Right ventricle myocardium superior (tissue), 1 donor: ENCODE measurements at regions not wholly inside any gene's neighbourhood (a gene's known extent, or its start where the extent isn't known, plus 50 kb on each side); places are given as distances from the start of the nearest gene placed in this dataset.

ENCODE experiments used
- ATAC-seq: fragments of 200-7000 bp; cut with Tn5 transposase; one replicate; pipeline ENCODE4 v1.9.1; 2020; ENCODE audit warnings: mild to moderate bottlenecking; ENCODE audit not compliant: poor library complexity
- DNase-seq: peaks from one replicate; pipeline ENCODE4 v3.0.0-alpha.2; 2020
- intact Hi-C: fragments of 100-400 bp; cut with DNase I; formaldehyde crosslinking; loops from one replicate; pipeline ENCODE4 v1.11.2; 2022
- donor health status: DM: no; HTN: yes; CAD: no; lungs with severe emphysema.

DNA sequence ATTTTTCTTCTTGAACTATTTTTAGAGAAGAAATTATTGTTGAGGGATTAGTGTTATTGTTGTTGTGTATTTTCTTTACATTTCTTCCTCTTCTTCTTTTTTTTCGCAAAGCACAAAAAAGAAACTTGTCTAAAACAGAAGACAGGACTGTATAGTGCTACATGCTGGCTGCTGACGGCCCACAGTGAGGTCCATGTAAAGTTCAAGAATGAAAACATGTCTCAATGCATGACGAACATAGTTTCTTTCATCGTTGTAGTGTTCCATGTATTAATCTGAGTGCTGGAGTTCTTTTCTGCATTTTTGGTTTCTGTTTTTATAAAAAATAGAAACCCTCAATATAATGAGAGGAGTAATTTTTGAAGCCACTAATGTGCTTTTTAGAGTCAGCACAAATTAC is 462.9 kb upstream of the MARCKS start:
- ATAC-seq = no peak
- DNase-seq = no peak
- intact Hi-C loops = no loop called here

DNA sequence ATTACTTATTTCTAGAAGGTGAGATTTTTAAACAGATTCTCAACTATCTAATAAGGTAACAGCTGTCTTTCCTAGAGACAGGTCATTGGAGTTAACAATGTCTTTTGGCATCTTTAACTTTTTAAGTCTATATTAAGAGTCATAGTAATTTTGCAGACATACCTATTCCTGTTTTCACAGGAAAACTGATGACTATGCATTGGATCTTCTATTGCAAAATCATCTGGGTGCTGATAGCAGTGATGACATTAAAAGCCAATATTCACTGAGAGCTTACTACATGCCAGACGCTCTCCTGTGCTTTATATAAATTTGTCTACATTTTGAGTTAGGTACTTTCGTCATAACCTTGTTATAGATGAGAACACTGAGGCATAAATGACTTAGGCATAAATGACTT is 462.4 kb upstream of the MARCKS start:
- intact Hi-C loops = no loop called here

DNA sequence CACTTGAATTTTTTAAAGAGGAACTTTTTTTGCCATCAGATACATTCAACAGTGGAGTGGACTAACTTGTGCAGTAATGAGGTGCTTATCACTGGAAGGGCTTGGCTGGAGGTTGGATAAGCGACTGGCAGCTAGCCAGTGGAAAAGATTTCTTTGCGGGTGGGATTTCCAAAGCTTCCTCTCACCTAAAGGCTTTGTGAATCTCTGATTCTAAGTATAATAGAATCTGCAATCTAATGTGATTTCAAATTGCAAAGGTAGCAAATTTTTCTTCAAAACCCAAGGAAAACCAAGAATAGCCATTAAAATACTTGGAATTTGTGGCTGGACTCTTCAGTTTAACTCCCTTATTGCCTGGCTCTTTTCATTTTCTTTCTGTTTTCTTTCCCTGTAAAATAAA is 460.4 kb upstream of the MARCKS start:
- intact Hi-C loops = no loop called here
- ATAC-seq = no peak
- no peak for DNase-seq

More for the DNA sequence above, 462.4 kb upstream of the MARCKS start:
- ATAC-seq = no peak
- no peak for DNase-seq

DNA sequence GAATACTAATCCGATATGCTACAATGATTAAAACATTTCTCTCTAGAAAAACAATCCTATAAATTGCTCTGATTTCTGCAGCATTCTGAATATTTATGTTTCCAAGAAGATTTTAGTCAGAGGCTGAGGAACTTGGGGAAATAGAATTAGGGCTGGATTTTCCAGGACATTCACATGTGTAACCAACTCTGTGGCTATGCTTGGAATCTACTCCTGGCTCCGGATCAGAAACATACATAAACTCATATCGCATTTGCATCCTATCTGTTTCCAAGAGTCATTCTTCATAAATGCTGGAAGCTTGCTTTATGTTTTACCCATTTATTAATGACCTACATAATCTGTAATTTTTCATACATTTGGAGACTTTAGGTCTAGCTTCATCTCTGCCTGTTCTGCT is 459.9 kb upstream of the MARCKS start:
- intact Hi-C loops = no loop called here
- DNase-seq (no peak), ATAC-seq (no peak)

DNA sequence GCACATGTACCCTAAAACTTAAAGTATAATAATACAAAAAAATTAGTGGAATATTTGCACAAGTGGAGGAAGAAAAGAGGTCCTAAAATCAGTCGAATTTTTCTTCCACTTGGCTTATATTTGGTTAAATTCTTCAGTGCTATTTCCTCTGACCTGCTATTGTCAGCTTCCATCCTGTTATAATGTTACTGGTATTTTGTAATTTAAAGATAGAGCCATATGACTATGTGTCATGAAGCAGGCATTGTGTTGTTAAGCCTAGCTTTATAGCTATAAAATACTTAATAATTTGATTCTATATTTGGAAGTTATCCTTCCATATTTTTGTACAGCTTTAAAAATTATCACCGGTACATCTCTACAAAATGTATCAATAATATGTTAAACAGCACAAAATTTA is 455.9 kb upstream of the MARCKS start:
- DNase-seq (no peak), ATAC-seq (no peak)
- intact Hi-C loops = no loop called here

DNA sequence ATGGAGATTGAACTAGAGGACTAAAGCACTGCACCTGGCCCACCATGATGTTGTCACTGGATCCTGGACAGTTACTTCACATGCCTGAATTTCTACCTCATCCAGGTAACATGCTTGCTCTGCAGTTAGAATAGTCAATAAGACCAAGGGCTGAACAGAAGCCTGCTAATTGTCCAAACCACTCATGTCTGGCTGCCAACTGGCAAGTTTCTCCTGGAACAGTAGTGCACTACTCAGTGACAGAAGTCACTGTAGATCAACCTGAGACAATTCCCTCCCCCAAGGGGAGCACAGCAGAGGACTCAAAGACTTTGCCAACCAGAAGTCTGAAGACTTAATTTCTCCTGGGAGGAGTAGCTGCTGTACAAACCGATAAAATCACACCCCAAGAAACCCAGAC is 454.6 kb upstream of the MARCKS start:
- ATAC-seq (peak; percentile 73), DNase-seq (peak; percentile 31)
- intact Hi-C loops = no loop called here

DNA sequence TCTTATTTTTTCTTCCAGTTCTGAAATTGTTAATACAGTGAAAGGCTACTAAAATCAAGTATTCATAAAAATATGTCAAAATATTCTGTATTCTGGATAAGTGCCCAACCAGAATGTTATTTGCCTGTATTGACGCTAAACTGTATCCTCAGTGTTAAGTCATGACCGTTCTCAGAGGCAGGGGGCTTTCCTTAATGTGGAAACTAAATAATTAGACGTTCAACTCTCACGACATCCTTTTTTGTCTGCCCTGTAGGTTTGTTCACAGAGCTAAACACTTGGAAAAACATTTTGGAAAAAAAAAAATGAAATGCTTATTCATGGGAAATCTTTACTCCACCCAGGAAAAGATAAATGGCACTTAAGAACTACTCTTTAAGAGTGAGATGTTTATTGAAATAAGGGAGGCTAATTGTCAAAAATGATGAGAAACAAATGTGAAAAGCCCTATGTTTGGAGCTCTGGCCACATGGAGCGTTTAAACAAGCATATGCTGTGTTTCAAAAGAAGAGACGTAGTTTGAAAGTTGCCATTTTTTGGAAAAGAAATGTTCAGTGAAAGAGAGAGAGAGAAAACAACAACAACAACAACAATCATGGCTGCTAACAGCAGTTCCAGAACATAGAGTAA is 453.1 kb upstream of the MARCKS start:
- DNase-seq (no peak), ATAC-seq (no peak)
- intact Hi-C loops = no loop called here

DNA sequence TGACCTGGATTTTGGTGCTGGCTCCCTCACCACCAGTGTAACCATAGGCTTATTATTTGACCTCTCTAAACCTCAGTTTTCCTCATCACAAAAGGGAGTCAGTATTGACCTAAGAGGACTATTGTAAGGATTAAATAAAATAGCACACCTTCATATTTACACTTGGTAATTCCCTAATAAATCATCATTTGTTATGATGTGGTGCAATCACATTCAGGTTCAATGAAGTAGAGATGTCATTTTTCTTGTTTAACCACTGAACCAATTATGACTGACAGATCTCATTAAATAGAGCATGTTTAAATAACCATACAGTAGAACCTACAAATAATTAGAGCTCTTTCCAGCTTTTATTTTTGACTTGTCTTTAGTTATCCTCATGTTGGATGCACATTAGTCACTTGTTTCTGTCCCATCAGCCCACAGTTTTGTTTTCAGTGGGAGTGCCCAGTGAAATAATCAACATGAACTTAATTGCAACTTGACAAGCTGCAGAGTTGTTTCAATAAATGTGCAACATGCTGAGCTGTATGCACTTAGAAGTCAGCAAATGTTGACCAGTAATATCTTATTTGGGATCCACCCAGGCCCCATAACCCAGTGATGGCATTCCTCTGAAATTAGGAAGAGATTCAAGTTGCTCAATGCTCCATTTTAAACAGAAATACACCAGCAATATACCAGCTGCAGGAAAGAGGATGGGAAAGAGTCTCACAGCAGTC is 451.7 kb upstream of the MARCKS start:
- ATAC-seq = no peak

DNA sequence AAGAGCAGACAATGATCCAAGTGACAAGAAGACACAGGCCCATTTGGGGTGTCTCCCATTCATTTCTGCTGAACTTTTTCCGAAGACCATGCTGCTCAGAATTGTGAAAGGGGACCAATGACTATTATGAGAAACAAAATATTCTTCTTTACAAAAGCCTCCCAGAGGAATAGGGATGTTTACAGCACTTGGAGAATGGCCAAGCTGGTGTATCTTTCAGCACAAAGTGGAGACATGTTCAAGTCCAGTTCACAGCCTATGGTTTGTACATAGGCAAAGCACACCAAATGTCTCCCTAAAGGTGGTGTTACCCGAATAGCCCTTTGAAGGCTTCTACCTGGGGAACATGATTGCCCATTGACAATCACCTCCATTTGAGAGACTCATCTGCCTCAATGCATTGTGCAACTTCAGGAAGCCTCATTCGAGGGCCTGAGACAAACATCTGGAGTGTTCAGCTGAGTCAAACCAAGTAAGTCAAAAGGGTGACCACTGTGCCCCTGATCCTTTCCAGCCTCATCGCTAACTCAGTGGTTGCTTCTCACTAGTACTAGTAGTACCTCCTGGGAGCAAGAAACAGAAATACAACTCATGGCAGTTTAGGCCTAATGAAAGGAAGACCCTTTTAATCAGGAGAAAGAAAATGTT is 451.0 kb upstream of the MARCKS start:
- ATAC-seq (no peak), DNase-seq (no peak)
- intact Hi-C loops = no loop called here

More for the DNA sequence above, 451.7 kb upstream of the MARCKS start:
- intact Hi-C loops = no loop called here
- DNase-seq = no peak

DNA sequence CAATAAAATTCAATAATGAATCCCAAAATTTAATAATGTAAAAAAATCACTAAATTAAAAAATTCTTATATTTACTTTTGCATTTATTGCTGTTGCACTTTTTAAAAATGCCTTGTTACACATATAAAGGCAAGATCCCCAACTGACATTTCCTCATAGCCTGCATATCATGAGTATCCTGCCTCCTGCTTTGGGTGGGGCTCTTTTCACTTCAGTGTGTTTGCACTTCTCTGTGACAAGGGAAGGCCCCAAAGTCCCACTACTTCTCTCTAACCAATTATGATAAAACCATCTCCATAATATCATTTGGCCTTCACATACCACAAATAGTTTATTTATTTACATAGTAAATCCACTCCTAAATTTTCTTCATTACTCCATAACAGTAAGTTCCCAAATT is 446.1 kb upstream of the MARCKS start:
- no peak for DNase-seq
- ATAC-seq = no peak
- intact Hi-C loops = loop anchor here (10.0 kb wide), 1 partner anchor 444 kb away; the partner anchor contains the start of gene MARCKS

DNA sequence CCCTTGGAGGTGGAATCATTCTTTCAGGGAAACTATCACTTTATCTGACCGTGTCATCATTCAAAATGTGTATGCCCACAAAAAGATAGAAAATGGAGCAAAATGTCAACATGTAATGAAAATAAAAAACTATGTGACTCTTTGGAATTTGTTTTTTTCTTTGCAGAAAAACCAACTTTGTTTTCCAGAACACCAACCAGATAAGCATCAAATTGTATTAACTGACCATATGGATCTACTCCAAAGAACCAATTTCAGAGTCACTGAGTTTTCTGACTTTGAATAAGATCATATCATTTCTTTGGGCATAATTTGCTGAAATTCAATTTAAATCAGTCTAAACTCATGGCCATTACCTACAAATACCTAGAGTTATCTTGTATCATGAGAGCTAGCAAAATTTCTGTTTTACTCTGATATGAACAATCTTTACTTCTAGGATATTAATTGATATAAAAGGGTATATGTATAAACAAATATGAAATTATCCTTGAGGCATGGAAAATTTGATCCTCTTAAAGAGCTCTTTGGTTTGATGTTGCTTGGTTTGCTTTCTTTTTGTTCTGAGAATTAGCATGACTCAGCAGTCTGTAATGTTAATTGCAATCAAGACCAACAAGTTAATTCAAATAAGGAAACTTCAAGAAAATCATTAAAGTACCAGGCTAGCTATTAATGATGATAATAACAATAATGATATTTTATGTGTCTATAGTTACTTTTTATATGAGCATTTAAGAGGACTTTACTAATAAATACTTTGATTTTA is 444.4 kb upstream of the MARCKS start:
- DNase-seq = no peak
- ATAC-seq = no peak
- intact Hi-C loops = loop anchor here (10.0 kb wide), 1 partner anchor 442 kb away; the partner anchor contains the start of gene MARCKS

DNA sequence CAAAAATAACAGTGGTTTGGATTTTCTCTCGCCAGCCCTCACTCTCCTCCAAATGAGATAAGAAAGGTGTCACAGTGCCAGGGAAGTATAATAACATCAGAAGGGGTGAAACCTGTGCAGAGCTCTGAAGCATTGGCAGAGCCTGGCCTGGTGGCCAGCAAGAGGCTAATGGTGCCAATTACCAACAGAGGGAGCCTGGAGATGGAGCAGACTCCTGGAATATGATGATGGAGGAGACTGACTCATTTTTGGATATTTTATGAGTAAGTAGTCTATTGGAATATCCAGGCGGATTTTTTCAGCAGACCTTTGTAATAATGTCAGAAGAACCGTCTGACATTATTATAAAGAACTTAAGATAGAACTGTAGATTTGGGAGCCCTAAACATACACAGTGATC is 442.6 kb upstream of the MARCKS start:
- ATAC-seq = peak; percentile 79
- DNase-seq = no peak
- intact Hi-C loops = loop anchor here (10.0 kb wide), 1 partner anchor 440 kb away; the partner anchor contains the start of gene MARCKS

DNA sequence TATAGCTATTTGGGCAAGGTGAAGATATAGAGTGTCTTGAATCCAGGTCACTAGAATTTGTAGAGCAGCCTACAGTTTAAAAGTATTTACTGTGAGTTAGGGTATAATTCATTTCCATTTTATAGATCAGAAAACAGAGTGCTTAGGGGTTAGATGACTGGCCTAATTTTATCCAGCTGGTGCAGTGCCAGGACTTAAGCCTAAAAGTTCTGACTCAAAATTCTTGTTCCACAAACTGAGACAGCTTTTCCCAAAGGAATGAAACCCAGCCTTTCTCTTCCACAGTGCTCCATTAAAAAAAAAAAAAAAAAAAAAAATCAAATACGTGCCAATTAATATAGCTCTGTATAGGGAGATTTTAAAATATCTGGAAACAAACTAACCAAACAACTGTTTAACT is 441.0 kb upstream of the MARCKS start:
- no peak for ATAC-seq
- intact Hi-C loops = loop anchor here (10.0 kb wide), 1 partner anchor 439 kb away; the partner anchor contains the start of gene MARCKS
- no peak for DNase-seq

DNA sequence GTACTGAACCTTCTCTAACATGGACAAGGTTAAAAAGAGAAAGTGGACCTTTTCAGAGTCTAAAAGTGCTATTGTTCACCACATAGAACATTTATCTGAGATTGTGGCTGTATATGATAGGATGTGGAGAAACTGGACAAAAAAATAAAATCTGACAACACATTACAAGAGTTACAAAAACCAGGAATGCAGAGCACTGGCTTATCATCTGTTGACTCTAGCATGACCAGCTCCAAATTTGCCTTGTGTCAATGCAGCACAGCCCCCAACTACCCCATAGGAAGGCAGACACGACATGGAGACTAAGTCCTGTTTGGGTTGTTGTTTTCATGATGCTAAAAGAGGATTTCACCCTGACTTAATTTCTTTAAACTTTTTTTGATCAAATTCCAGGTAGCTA is 436.9 kb upstream of the MARCKS start:
- intact Hi-C loops = no loop called here
- DNase-seq (no peak), ATAC-seq (no peak)

DNA sequence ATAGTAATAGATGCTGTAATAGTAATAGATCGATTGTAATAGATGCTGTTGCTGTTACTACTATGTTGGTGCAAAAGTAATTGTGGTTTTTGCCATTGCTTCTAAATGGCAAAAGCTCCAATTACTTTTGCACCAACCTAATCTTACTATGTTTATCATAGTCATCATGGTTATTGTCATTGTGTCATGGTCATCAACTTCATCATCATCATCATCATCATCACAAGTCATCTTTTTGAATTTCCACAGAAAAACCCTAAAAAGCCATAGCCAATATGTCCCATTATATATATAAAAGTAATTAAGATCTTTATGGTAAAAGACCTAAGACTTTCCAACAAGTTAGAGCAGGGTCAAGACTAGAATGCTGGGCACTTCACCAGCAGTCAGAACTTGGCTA is 435.1 kb upstream of the MARCKS start:
- DNase-seq (no peak), ATAC-seq (no peak)
- intact Hi-C loops = no loop called here

DNA sequence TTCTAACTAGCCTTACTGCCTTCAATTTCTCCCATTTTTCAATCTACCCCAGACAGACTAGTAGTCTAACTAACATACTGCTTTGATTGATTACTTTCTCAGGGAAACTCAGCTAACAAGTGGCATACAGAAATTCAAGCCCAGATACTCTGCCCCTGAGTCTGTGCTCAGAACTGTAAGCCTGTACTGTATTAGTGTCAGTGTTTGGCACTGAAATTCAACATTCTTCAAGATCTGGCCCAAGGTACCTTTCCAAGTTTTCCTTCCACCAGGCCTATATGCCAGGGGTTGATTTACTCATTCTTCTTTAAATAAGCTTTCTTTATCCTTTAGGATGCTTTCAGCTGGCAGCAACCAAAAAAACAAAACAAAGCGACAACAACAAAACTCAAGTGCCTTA is 433.2 kb upstream of the MARCKS start:
- ATAC-seq (no peak), DNase-seq (no peak)
- intact Hi-C loops = no loop called here

DNA sequence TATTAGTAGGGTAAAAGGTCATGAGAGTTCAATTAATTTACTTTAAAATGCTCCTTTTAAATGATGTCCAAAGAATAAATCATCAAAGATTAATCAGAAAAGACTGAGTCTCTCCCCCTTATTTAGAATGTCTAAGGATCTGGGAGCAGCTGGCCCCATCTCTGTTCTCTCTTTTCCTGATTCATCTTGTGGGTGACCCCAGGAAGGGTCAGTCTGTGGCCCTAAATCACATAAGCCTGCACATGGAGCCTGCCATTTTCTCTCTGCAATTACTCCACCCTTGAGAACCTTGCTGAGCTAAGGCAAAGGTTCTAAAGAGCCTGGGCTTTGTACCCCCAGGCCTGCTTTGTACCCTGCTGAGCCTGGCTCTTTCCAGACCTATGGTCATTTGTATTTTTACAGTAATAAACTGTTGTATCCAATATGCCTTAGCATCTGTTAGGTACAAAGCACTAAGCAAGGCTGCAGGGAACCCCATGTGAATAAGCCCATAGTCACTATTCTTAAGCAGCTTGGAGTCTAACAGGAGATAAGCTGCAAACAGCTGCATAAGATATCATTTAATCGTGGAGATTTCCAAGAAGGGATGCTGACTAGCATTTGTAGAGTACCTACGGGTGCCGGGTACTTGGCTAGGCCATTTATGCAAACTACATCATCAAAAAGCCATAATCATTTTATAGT is 431.0 kb upstream of the MARCKS start:
- intact Hi-C loops = no loop called here

DNA sequence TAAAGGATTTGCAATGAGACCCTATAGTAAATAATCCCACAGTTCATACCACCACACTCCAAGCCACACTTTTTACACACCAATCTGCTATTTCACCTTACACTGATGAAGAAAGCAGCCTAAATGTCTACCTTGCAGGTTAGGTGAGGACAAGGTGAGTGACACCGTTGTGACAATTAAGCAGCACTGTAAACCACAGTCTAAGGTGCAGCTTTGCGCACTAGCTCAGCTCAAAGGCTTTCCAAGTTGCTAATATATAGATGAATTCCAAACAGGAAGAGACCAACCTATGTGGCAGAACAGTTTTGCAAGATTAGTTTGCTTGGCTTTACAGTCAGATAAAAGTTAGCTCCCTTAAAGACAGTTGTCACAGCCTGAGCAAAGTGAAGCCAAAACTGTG is 429.5 kb upstream of the MARCKS start:
- DNase-seq = no peak
- no peak for ATAC-seq
- intact Hi-C loops = no loop called here

More for the DNA sequence above, 431.0 kb upstream of the MARCKS start:
- no peak for DNase-seq
- ATAC-seq = no peak

DNA sequence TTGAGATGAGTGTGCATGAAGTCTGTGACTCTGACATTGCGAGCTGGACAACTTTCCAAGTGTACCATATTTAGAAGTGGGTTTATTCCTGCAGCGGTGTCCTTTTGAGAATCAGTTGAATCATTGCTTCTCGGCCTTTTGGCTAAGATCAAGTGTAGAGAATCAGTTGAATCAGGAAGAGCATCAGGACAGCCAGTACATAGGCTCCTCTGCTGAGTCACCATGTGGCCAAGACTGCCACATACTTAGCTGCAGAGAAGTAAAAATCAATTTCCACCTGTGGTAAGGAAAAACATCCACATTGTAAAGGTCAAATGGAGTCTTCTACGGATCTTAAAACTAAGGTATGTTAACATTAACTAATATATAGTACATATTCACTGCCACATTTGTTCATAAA is 428.4 kb upstream of the MARCKS start:
- intact Hi-C loops = no loop called here
- ATAC-seq (no peak), DNase-seq (no peak)
